ENCODE measurements at regions not wholly inside any gene's neighbourhood (a gene's known extent, or its start where the extent isn't known, plus 50 kb on each side); places are given as distances from the start of the nearest gene placed in this dataset.

DNA sequence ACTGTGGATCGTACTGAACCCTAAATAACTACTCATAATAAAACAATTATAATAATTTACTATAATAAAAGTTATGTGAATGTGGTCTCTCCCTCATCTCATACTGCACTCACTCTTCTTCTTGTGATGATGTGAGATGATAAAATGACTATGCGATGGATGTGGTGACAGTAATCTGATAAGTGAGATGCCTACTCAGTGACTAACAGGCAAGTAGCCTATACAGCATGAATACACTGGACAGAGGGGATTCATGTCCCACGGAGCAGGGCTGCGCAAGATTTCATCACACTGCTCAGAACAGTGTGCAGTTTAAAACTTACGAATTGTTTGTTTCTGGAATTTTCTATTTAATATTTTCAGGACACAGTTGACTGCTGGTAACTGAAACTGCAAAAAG is 304.0 kb downstream of the DUSP10 start:
- H3K27ac Mint-ChIP-seq (ENCODE audit: unreplicated experiment): no peak overlapping the region
- H3K4me1 Mint-ChIP-seq (ENCODE audit: low read depth): peaks cover 24% of the 10 kb centered on the region
- H3K27me3 Mint-ChIP-seq (ENCODE audit: low read depth): no peaks in the 10 kb centered on the region
- H3K4me3 Mint-ChIP-seq (ENCODE audit: unreplicated experiment): no peak overlapping the region
- no peak for TF ChIP-seq CTCF (IDR thresholded peaks at IDR 0.05)
- no peaks in the 10 kb centered on the region for H3K9me3 Mint-ChIP-seq (ENCODE audit: low read depth)
- no peak for DNase-seq (ENCODE audit: low spot score)
- H3K36me3 Mint-ChIP-seq (ENCODE audit: low read depth): no peaks in the 10 kb centered on the region

DNA sequence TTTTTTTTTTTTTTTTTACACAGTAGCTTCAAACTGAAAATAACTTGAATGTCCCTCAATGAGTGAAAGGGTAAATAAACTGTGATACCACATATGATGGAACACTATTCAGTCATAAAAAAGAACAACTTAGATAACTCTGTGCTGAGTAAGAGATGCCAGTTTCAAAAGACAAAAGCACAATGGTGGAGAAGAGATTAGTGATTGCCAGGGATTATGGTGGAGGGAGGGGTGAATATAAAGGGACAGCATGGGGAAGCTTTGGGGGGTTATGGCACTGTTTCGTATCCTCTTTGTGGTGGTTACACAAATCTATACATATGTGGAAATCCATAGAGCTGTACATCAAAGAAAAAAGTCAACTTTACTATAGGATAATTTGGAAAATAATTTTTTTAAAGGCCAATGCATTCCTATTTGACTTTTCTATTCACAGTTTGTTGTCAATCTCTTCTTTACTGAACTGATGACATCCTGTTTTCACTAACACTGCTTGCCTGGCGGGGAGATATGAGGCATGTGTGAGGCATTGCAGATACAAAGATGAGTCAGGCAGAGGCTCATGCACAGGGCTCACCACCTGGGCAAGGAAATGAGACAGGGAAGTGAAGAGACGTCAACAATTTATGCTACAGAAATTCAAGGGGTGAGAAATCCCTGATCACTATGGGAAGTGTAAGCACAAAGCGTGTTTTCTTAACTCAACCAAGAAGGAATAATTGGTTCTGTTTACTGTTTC is 302.7 kb downstream of the DUSP10 start:
- no peak for TF ChIP-seq CTCF (IDR thresholded peaks at IDR 0.05)
- H3K4me3 Mint-ChIP-seq (ENCODE audit: unreplicated experiment): no peak overlapping the region
- H3K9me3 Mint-ChIP-seq (ENCODE audit: low read depth): no peaks in the 10 kb centered on the region
- peaks cover 24% of the 10 kb centered on the region for H3K4me1 Mint-ChIP-seq (ENCODE audit: low read depth)
- DNase-seq (ENCODE audit: low spot score): no peak
- H3K27ac Mint-ChIP-seq (ENCODE audit: unreplicated experiment): peak overlapping the region; percentile 55
- H3K36me3 Mint-ChIP-seq (ENCODE audit: low read depth): no peaks in the 10 kb centered on the region
- no peaks in the 10 kb centered on the region for H3K27me3 Mint-ChIP-seq (ENCODE audit: low read depth)

DNA sequence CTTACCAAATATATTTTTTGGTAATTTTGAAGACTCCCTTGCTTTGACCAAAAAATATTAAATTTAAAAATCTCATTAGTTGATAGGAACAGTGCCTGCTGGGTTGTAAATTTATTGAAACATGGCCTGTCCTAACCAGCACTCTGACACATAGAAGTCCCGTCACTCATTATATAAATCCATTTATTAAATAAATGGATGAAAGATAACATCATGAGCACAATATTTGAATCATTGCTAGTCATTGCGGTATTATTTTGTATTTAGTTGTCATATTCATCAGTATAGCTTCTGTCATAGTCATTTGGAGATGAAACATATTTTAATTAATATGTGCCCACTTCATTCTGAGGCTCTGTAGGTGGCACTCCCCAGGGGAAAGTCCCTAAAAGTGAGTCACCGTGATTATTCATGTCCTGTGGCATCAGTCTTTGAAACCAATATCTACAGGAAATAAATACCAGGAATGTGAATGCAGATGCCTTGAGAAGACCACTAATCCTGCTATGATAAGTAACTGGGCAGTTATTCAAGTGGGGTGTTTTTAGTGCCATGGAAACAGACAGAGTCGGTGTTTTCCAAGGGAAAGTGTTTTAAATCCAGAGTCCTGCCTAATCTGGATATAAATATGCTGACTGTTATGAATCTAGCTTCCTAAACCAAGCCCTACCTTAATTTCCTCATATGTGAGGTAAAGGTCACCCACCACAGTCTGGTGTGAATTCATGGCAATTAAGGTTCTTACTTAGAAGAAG is 302.0 kb downstream of the DUSP10 start:
- Mint-ChIP-seq H3K4me1 (ENCODE audit: low read depth) (peaks cover 24% of the 10 kb centered on the region), H3K36me3 (ENCODE audit: low read depth) (no peaks in the 10 kb centered on the region), H3K27me3 (ENCODE audit: low read depth) (no peaks in the 10 kb centered on the region), H3K4me3 (ENCODE audit: unreplicated experiment) (no peak overlapping the region), H3K27ac (ENCODE audit: unreplicated experiment) (peak overlapping the region; percentile 74), H3K9me3 (ENCODE audit: low read depth) (no peaks in the 10 kb centered on the region)
- no peak for DNase-seq (ENCODE audit: low spot score)
- TF ChIP-seq CTCF (IDR thresholded peaks at IDR 0.05): no peak

DNA sequence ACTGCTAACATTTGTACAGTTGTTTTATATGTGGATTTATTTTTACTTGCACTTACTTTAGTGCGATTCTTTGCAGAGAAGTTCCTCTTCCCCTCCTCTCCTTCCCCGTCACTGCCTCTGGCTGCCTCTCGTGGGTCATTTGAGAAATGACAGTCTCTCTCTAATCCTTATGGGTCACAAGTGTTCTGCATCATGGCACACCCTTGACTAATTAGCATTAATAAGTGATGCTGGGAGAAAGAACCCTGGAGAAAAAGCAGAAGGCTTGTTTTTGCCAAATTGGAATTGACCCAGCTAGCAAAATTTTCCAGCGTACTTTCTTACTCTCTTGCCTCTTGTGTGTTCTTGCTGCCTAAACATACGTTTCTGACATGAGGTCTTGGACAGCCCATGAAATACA is 301.2 kb downstream of the DUSP10 start:
- no peaks in the 10 kb centered on the region for H3K9me3 Mint-ChIP-seq (ENCODE audit: low read depth)
- no peak for DNase-seq (ENCODE audit: low spot score)
- no peaks in the 10 kb centered on the region for H3K36me3 Mint-ChIP-seq (ENCODE audit: low read depth)
- peaks cover 24% of the 10 kb centered on the region for H3K4me1 Mint-ChIP-seq (ENCODE audit: low read depth)
- TF ChIP-seq CTCF (IDR thresholded peaks at IDR 0.05): no peak
- H3K27me3 Mint-ChIP-seq (ENCODE audit: low read depth): no peaks in the 10 kb centered on the region
- peak overlapping the region; percentile 74 for H3K27ac Mint-ChIP-seq (ENCODE audit: unreplicated experiment)
- no peak overlapping the region for H3K4me3 Mint-ChIP-seq (ENCODE audit: unreplicated experiment)

DNA sequence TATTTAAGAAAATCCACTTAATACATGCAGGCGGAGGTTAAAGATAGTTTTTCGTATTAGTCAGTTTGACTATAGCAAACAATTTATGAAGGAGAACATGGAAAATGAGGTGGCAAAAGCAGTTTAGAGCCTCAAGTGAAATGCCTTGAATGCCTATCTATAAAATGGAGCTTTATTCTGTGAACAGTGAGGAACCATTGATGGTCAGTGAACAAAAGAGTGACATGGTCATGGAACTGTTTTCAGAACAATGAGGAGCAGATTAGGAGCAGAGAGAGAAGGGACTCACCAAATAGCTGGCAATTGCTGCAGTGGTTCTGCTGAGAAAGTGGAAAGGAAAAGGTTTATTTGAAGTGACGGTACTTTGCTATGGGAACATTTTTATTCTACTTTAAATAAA is 299.8 kb downstream of the DUSP10 start:
- H3K4me3 Mint-ChIP-seq (ENCODE audit: unreplicated experiment): no peak overlapping the region
- no peak for TF ChIP-seq CTCF (IDR thresholded peaks at IDR 0.05)
- H3K9me3 Mint-ChIP-seq (ENCODE audit: low read depth): no peaks in the 10 kb centered on the region
- no peaks in the 10 kb centered on the region for H3K36me3 Mint-ChIP-seq (ENCODE audit: low read depth)
- peaks cover 24% of the 10 kb centered on the region for H3K4me1 Mint-ChIP-seq (ENCODE audit: low read depth)
- no peaks in the 10 kb centered on the region for H3K27me3 Mint-ChIP-seq (ENCODE audit: low read depth)
- DNase-seq (ENCODE audit: low spot score): no peak
- no peak overlapping the region for H3K27ac Mint-ChIP-seq (ENCODE audit: unreplicated experiment)
